H1 (cell line): ENCODE measurements at regions not wholly inside any gene's neighbourhood (a gene's known extent, or its start where the extent isn't known, plus 50 kb on each side); places are given as distances from the start of the nearest gene placed in this dataset.

ENCODE experiments used
- BCL11A ChIP-seq, 2 experiments: IDR thresholded peaks; one replicate each; pipeline ENCODE4 v1.6.1; 2011; ENCODE audit warnings: low read depth in 2 of 2, low read length in 2 of 2, mild to moderate bottlenecking in 2 of 2
- CBX8 ChIP-seq: fragments of 300-800, 300-1000 bp; sonication (generic); IDR thresholded peaks from 2 replicates; pipeline ENCODE4 v1.7.1; 2016; ENCODE audit warnings: low read depth, low read length, borderline replicate concordance
- GTF2F1 ChIP-seq: IDR thresholded peaks from 2 replicates; pipeline ENCODE4 v1.6.1; 2012; ENCODE audit warnings: low read depth, low read length, improper control_type of control experiment, borderline replicate concordance
- POLR2AphosphoS5 ChIP-seq: IDR thresholded peaks from 2 replicates; pipeline ENCODE4 v1.6.1; 2011; ENCODE audit warnings: low read depth, low read length
- SP2 ChIP-seq: IDR thresholded peaks from 2 replicates; pipeline ENCODE4 v1.6.1; 2012; ENCODE audit warnings: mild to moderate bottlenecking, low read length, inconsistent platforms
- TF ChIP-seq, protein P1 (sequence below): IDR thresholded peaks from 2 replicates; pipeline ENCODE4 v1.6.1; 2012; ENCODE audit warnings: inconsistent platforms
- TF ChIP-seq, protein P2 (sequence below): IDR thresholded peaks from 2 replicates; pipeline ENCODE4 v1.6.1; 2011; ENCODE audit warnings: low read depth, mild to moderate bottlenecking, low read length; ENCODE audit not compliant: insufficient read depth

DNA sequence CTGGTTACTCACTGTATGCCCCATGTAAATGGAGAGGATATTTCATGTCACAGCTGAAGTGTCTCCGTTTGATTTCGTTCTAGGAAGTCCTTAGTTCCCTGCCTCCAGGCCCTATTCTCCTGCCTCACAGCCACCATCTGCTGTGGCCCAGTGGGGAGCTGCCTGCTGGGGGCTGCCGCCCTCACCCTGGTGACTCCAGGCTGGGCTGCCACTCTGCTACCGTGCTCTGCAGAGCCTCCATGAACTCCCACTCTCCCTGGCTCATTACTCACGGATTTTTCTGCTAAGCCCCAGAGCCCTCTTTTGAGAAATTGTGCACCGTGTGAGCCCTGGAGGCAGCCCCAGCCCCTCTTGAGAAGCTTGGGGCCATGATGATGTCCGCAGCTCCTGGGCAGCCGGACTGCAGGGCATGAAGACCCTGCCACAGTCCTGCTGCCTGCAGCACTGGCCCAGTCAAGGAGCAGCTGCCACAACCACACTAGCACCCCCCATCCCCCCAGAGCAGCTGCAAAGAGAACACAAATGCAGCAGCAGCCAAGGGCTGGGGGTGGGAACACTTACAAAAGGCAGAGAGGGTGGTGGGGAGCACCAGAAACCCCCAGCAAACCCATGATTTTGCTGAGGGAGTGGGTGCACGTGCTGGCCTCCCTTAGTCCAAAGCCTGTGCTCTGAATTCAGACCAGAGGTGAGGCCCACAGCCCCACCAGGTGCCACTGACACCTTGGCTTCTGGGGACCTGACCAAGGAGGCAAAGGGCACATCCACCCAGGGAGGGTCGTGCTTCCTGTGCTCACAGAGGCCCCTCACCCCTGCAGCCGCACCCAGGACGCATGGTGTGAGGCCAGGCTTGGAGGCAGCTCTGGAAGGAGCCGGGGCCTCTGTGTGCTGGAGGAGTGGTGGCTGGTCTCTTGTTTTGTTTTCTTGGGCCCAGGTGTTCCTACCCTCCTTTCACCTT, 270.2 kb upstream of the RAB6C start (continued):
- no peak for TF ChIP-seq BCL11A (IDR thresholded peaks at IDR 0.05; ENCODE audit: low read depth in 2 of 2, low read length in 2 of 2)
- TF ChIP-seq GTF2F1 = no peak
- TF ChIP-seq, protein P1, sequence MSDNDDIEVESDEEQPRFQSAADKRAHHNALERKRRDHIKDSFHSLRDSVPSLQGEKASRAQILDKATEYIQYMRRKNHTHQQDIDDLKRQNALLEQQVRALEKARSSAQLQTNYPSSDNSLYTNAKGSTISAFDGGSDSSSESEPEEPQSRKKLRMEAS = no peak
- no peak for TF ChIP-seq CBX8
- no peak for TF ChIP-seq POLR2AphosphoS5
- TF ChIP-seq SP2 = no peak
- TF ChIP-seq, protein P2, sequence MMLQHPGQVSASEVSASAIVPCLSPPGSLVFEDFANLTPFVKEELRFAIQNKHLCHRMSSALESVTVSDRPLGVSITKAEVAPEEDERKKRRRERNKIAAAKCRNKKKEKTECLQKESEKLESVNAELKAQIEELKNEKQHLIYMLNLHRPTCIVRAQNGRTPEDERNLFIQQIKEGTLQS = no peak
